HG02623 (cell line): ENCODE measurements at regions not wholly inside any gene's neighbourhood (a gene's known extent, or its start where the extent isn't known, plus 50 kb on each side); places are given as distances from the start of the nearest gene placed in this dataset.
"Not testable (repeated sequence)": the region's sequence is repeated elsewhere in the genome, so short reads cannot be mapped to it uniquely, and the experiment has no call there.

Source experiments
- ATAC-seq: cut with Tn5 transposase; IDR thresholded peaks from one replicate; pipeline ENCODE4 v1.9.1; 2021; ENCODE audit warnings: moderate library complexity; ENCODE audit not compliant: unreplicated experiment

DNA sequence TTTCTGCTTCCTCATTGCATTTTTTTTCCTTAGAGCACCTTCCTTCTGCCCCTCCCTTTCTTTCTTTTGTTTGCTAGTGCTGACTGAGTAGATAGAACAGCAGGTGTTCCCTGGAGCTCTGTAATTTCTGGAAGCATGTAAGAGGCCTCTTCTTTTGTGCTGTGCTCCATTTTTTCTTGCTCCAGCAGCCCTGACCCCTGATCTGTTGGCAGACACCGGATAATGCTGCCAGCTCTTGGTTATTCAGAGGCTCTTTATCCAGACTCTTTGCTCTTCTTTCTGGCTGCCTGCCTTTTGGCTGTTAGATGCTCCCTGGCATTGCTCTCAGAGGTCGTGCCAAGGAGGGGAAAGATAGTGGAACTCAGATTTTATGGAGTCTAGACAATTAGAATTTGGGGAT, 104.4 kb upstream of the RBMS3 start:
- no peak for ATAC-seq

DNA sequence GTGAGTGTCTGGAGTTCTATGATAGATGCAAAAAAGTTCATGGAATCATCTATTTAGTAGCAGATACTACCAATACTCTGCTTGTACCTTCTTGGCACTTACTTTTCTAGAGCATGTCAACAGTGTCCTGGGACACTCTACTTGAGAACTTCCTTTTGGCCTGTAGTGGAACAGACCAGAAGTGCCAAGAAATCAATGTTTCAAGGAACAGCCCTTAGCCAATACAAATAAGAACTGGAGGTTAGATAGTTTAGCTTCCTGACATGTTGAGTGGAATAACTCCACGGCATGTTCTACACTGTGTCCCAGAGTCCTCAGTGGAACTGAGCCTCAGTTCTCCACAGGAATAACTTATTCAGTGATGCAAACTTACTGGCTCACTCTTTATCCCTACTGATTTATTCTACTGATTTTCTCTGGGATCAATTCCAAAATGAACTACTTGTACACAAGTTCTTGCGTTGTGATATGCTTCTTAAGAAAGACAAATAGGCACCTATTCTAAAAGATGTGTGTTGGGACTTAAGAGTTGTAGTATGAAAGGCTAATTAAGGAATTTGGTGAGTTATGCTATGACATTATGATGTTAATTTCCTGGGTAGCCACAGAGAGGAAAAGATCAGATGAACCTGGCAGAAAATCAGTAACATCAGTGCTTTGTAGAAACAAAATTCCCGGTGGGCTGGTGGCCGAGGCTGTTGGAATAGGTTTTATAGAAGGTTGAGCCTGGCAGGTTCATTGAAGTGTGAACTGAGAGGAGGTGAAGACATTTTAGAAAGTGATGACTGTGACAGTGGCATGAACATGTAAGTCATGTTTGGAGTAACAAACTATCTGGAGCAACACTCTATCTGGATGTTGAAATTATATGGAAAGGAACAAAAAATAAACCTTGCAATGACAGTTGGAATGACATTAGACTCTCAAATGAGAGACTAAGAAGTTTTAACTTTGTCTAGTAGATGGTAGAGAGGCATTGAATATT, 101.8 kb upstream of the RBMS3 start:
- ATAC-seq: no peak

DNA sequence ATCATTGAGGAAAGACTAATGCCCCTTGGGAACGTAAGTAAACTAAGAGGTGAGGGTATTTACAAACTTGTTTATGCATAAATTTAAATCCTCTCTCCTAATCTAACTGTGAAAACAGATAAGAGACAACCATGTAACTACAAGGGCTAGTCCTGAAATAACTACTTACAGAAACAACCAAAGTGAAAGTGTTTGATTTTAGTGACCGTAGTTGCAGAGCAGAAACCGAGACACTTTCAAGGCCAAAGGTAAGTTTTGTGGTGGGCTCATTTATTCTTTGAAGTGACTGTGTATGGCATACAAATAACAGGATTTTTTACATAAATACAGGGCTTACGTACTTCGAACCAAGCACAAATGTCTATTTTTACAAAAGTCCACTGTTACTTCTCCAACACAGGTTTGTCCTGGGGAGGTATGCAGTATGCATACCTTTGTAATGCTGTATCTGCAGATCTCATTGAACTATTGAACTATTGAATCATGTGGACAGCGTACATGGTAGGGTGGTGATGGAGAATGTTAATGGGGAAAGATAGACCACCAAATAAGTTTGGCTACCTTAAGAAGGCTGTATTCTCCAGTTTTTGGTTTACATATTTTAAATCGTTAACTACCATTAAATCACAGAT, 99.6 kb upstream of the RBMS3 start:
- ATAC-seq: no peak

DNA sequence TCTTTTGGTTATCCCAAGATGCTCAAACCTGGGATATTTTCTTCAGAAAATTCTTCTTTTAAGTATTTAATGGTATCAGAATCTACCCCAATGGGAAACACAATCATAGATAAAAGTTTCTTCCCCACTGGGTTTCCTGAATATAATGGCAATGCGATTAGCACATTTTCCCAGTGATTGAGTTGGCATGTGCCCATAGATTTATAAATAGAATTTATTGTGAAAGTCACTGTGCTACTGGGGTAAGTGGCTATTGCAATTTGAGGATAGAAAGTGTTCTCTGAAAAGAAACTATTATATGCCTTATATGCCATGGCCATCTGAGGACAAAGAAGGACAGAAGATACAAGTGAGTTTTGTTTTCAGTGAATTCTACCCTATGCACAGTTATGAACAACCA, 99.0 kb upstream of the RBMS3 start:
- ATAC-seq: no peak

DNA sequence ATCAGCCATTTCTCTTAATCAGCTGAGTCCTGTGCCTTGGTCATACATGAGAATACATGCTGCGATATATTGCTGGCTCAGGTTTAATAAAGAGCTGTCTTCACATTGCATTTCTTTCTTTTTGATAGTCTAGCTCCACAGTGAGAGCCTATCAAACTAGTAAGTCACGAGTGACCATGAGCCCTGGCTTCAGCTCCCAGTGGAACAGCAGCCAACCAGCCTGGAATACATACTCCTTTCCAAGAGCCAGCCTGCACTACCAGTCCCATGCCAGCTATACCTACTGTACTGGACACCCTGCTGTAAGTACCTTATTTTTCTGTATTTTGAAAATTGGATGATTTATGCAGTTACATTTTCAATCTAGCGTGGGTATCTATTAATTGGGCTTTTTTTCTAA, 98.0 kb upstream of the RBMS3 start:
- ATAC-seq: not testable (repeated sequence)

DNA sequence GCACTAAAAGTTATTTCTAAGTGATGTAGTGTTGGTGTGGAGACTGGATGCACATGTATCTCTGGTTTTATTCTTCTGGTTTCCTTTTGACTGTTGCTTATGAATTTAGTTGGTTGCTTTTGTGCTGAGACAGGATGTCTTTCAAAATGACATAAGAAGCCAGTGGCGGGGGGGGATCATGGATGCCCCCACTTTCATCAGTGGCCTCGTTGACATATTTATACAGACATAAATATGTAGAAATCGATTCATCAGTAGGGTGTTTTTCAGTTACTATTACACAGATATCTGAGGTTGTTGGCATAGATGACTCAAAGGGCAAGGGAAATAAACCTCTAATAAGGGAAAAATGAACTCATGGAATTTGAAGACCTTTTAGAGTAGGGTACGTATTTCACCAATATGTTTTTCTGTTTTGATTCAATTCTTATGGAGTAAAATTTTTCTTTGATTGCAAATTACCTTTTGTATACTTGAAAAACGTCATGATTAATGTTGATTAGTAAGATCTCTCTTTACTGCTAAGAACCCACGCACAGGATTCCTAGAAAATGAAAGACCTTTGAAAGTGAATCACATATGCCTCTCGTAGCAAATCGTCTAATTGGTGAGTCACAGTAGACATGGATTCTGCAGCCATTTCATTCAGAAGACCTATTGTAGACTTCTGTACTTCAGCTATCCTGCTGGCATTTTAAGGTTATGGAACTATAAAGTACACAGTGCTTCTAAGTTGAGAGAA, 97.4 kb upstream of the RBMS3 start:
- ATAC-seq: no peak

DNA sequence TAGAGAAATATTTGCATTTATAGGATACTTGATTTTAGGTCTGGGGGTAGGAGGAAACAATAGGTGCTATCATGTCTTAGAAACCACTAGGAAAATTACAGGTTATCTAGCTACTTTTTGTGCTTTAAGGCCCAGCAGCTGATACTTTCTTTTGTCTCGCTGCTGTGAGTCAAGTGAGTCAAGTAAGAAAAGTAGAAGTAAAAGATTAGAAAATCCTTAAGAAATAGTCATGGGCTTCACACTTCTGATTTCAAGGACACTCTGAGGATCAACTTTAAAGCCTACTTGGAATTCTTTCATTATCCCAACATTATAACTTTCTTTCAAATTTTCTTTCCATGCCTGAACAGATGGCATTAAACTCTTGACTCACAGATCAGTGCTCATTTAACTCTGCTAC, 95.2 kb upstream of the RBMS3 start:
- no peak for ATAC-seq

DNA sequence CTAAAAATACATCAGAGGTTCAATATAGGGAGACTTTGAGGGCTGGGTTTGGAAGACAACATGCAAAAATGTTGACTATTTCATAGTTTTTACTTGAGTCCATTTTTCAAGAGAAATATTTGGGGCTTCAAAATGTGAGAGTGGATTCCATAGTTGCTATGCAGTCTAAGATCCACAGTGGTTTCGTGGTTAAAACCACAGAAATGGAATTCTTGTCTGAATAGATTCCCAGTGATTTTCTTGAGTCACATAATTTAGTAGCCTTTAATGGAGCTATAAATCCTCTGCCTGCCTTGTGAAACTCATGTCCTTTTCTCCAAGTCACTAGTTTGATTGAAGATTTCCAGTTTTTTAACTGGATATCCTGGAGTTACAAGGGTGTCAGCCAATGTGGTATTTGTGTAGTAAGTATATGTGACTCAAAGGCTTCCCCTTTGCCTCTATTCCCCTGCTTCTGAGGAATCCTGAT, 94.7 kb upstream of the RBMS3 start:
- no peak for ATAC-seq

DNA sequence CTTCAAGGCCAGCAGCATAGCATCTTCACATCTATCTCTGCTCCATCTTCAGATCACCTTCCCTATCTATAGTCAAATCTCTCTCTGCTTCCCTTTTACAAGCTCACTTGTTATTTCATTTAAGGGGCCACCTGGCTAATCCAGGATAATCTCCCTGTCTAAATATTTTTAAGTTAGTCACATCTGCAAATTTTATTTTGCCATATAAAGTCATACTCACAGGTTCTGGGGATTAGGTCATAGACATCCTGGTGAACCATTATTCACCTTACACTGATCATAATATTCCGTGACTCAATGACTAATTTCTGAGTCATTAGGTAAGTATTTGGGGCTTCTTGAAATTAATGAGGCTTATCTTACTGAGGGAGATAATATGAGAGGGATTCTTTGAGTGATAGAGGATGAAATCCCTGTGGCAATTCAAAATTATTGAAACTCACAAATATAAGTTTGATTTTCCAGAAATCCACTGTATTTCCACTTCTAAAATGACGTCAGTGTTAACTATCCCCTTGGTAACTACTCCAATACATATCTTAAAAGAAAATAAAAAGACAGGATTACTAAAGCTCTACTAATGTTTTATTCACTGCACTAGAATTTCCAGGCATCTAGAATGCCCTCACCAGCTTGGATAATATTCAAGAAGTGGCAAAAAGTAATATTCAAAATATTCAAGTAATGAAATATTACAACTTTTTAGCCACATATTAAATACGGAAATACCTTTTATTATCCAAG, 93.7 kb upstream of the RBMS3 start:
- ATAC-seq: no peak

DNA sequence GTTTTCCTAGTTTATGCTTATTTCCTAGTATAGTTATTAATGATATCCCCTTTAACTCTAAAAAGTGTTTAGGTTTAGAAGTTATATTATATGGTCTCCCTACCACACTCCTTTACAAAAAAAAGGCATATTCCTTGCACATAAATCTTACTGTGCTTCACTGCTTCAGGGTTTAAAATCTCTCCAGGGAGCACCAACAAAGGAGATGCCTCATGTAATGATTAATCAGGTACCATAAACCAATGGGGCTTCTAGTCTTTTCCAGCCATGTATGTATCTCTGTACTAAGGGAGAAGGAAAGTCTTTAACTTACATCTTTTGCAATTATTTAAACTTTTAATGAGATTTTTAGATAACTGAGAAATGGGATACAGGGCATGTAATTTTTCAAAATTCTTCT, 91.5 kb upstream of the RBMS3 start:
- no peak for ATAC-seq

DNA sequence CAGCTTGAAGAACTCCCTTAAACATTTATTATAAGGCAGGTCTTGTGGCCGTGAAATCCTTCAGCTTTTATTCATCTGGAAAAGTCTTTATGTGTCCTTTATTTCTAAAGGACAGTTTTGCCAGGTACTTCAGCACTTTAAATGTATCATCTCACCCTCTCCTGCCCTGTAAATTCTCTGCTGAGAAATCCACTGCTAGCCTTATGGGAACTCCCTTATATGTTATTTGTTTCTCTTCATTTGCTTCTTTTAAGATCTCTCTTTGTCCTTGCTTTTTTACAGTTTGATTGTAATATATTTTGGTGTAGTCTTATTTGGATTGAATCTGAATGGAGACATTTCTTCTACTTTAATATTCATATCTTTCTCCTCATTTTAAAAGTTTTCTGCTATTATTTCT, 86.7 kb upstream of the RBMS3 start:
- no peak for ATAC-seq

DNA sequence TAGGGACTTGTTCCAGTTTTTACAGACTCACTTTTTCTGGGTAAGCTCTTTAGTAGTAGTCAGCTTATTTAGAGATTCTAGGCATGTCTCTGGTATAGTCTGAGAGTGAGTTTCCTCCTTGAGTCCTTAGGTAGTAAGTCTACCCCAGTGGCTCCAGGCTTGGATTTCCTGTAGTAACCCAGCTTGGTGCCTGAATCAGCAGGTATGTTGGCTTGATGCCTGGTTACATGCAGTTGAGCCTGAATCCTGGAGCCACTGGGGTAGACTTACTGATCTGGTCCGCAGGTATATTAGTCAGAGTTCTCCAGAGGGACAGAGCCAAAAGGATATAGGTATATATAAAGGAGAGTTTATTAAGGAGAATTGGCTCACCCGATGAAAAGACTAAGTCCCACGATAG, 85.8 kb upstream of the RBMS3 start:
- ATAC-seq: no peak

DNA sequence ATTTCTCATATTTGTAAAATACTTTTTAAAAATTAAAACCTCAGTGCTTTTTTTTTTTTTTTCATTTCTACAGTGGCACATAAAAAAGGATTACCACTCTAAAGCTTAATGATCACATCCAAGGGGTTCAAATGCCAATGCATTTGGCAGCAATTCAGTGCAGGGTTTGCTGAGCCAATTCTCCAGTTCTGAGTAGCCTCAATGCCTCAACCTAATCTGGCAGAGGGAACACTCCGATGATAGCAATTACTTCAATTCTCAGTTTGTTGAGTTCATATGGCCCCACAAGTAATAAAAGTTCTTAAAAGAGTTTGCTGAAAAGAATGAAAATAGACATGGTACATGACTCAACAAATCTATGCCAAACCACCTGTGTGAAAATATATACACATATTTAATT, 79.3 kb upstream of the RBMS3 start:
- ATAC-seq: no peak

DNA sequence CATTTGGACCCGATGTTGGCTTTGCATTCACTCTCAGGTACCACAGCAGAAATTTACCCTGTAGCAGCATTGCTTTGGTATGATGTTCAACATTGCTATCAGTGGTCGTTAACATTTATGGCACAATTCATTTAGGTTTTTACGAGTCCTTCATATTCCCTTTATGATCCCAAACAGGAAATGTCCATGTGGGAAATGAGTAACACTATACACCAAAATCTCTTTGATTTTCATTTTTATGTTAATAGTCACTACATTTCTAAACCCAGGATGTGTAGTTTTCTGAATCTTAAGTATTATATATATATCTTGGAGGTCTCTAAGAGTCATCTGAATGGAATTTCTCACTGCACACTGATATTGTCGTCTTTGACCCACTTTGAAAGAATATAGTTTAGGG, 78.5 kb upstream of the RBMS3 start:
- ATAC-seq: no peak

DNA sequence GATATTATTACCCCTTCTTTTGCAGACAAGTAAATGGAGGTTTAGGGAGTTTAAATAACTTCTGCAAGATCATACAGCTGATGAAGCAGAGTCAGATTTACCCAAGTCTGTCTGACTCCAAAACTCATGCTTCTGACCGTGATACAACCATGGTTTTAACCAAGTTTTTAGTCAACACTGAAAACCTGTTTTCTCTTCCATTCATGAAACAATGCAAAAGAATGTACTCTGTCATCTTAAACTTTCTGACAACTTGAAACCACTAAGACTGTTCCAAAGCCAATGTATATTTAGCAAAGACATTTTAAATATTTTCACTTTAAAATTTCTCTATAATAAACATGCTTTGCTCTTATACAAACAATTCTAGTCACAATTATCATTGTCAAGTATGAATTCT, 77.0 kb upstream of the RBMS3 start:
- ATAC-seq: no peak

DNA sequence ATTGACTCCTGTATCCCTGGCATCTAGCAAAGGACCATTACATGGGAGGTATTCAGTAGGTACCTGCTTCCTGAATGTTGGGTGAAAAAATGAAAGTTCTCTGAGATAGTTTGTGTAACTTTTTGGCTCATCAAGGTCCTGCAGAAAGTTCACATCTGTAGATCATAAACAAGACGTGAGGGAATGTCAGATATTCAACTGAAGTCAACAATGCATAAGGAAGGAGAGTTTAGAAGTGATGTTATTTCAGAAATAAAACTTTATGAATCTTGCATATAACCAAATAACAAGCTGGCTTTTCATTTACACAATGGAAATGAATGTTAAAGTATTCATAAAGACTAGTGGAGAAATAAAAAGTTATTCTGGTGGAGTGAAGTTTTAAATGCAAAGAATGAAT, 73.4 kb upstream of the RBMS3 start:
- ATAC-seq: no peak

DNA sequence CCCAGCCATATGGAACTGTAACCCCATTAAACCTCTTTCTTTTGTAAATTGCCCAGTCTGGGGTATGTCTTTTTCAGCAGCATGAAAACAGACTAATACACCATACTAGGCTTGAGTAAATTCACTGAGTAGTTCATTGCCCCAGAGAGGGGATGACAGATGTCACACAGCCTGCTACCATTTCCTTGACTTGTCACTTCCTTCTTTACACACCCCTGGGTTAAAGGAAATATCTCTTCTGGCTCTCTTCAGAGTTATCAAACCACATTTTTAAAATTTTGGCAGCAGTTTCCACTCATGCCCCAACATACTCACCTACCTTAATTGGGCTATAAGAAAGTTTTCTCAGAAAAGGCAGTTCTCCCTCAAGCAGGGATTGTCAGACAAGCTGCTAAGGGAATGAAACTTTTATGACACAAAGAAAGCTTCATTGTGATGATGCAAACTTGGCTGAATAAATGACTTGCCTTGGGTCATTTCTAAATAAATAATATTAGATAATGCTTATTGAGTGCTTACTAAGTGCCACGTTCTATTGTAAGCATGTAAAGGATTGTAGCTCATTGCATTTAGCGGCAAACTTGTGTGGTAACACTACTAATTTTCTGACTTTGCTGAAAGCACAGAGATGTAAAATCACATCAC, 68.0 kb upstream of the RBMS3 start:
- ATAC-seq: no peak

DNA sequence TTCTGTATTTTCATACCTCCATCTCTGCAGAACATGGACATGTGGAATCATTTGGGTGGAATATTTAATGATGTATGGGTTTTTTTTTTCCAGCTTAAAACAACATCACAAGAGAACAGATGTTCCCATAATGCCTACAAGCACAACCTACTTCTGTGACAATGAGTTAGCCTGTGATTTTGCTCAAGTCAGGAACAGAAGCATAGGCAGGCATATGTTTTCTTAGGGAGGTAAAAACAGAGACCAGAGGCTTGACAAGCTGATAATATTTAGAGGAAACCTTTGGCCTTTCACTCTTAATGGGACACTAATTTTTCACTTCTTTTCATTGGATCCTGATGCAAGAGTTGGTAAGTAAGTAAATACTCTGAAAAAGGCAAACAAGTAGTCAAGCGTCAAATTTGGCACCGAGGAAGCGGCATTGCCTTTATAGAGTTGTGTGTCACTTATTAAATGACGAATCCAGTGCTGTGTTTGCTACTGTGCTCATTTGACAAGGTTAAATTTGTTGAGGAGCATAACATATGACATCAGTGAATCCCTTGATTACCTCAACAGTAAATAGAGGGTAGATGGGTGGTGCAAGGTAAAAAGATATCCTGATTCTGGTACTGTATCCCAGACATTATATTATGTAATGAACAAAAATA, 66.7 kb upstream of the RBMS3 start:
- ATAC-seq: no peak

DNA sequence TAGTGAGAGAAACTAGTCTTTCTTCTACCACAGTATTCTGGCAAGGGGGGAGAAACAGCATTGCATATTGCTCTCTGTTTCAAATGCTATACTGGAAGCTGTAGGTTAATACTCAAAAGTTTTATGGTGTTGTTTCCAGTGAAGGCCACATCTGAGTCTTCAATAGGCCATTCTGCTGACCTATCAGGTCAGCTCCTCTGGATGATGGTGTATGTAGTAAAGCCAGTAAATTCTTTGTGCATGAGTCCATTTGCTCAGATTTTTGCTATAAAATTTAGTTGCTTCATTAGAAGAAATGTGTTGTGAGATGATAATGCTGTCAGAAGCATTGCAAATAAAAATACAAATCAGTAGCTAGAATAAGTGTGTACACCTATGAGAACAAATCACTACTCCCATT, 64.9 kb upstream of the RBMS3 start:
- ATAC-seq: no peak

DNA sequence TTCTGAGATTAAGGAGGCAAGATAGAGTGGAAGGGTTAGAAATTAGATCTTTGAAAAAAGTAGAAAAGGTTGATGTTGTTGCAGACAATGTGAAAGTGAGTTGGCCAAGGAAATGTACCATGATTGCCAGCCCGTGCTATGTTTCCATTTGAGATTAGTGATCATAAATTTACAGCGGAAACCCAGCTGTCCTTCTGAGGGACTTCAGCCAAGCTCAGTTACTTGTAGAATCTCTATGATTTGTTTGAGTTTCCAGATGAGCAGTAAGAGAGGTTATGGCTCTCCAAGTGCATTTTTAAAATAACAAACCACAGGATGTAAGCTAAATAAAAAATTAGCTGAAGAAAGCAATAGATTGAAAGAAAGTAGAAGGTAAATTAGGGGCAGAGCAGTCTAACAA, 54.2 kb upstream of the RBMS3 start:
- ATAC-seq: no peak
